ENCODE measurements at regions not wholly inside any gene's neighbourhood (a gene's known extent, or its start where the extent isn't known, plus 50 kb on each side); places are given as distances from the start of the nearest gene placed in this dataset.

- 95% methylated on average over 3 of the region's 3 CpGs for WGBS, 2 experiments (ENCODE audit: insufficient coverage in 1 of 2, insufficient read length in 1 of 2)
- no peaks in the 10 kb centered on the region for H3K27me3 ChIP-seq (ENCODE audit: control insufficient read depth, insufficient read depth, low read length, poor library complexity, severe bottlenecking)
Measured at GRCh38 chr5:126251024-126251423, 172.2 kb upstream of the GRAMD2B start.

GRCh38 chr5:126253406-126253805 is 169.8 kb upstream of the GRAMD2B start:
- Histone ChIP-seq H3K27ac (ENCODE audit: low read depth, low read length) (no peak overlapping the region), H3K27me3 (ENCODE audit: control insufficient read depth, insufficient read depth, low read length, poor library complexity, severe bottlenecking) (no peaks in the 10 kb centered on the region), H3K36me3 (ENCODE audit: control insufficient read depth, insufficient read depth, low read length) (no peaks in the 10 kb centered on the region), H3K4me3 (ENCODE audit: low read length) (no peak overlapping the region), H3K9ac (ENCODE audit: extremely low read depth, low read length, poor library complexity, severe bottlenecking) (no peak overlapping the region), H3K9me3 (ENCODE audit: control insufficient read depth, low read length) (no peaks in the 10 kb centered on the region), H3K4me1 (ENCODE audit: control insufficient read depth, insufficient read depth, low read length) (no peaks in the 10 kb centered on the region)
- DNase-seq, result no peak
- H3K4me1 Mint-ChIP-seq, result no peaks in the 10 kb centered on the region
- peaks cover 2% of the 10 kb centered on the region for H3K9me3 Mint-ChIP-seq
- no peak overlapping the region for H3K27ac Mint-ChIP-seq
- H3K36me3 Mint-ChIP-seq (ENCODE audit: low read depth), result no peaks in the 10 kb centered on the region
- no peaks in the 10 kb centered on the region for H3K27me3 Mint-ChIP-seq (ENCODE audit: insufficient read depth)
- WGBS, 2 experiments (ENCODE audit: insufficient coverage in 1 of 2, insufficient read length in 1 of 2), result 80 to 100% methylated on average over 1 of the region's 1 CpG
- no peak for TF ChIP-seq CTCF (conservative IDR thresholded peaks at IDR 0.05)
- H3K4me3 Mint-ChIP-seq, result no peak overlapping the region

More at GRCh38 chr5:126251024-126251423, 172.2 kb upstream of the GRAMD2B start:
- H3K36me3 Mint-ChIP-seq (ENCODE audit: low read depth), result no peaks in the 10 kb centered on the region
- no peaks in the 10 kb centered on the region for H3K27me3 Mint-ChIP-seq (ENCODE audit: insufficient read depth)
- TF ChIP-seq CTCF (conservative IDR thresholded peaks at IDR 0.05), result no peak
- H3K4me1 Mint-ChIP-seq, result no peaks in the 10 kb centered on the region
- no peak overlapping the region for H3K27ac Mint-ChIP-seq
- no peaks in the 10 kb centered on the region for H3K9me3 Mint-ChIP-seq
- Histone ChIP-seq H3K9me3 (ENCODE audit: control insufficient read depth, low read length) (no peaks in the 10 kb centered on the region), H3K9ac (ENCODE audit: extremely low read depth, low read length, poor library complexity, severe bottlenecking) (no peak overlapping the region), H3K4me1 (ENCODE audit: control insufficient read depth, insufficient read depth, low read length) (no peaks in the 10 kb centered on the region), H3K27ac (ENCODE audit: low read depth, low read length) (no peak overlapping the region), H3K36me3 (ENCODE audit: control insufficient read depth, insufficient read depth, low read length) (no peaks in the 10 kb centered on the region), H3K4me3 (ENCODE audit: low read length) (no peak overlapping the region)
- no peak overlapping the region for H3K4me3 Mint-ChIP-seq
- DNase-seq, result no peak

- Mint-ChIP-seq H3K27ac (no peak overlapping the region), H3K36me3 (ENCODE audit: low read depth) (no peaks in the 10 kb centered on the region), H3K27me3 (ENCODE audit: insufficient read depth) (no peaks in the 10 kb centered on the region), H3K4me3 (no peak overlapping the region), H3K9me3 (peaks cover 17% of the 10 kb centered on the region), H3K4me1 (peaks cover 8% of the 10 kb centered on the region)
- Histone ChIP-seq H3K9me3 (ENCODE audit: control insufficient read depth, low read length) (peaks cover 41% of the 10 kb centered on the region), H3K36me3 (ENCODE audit: control insufficient read depth, insufficient read depth, low read length) (no peaks in the 10 kb centered on the region), H3K27ac (ENCODE audit: low read depth, low read length) (no peak overlapping the region), H3K4me1 (ENCODE audit: control insufficient read depth, insufficient read depth, low read length) (no peaks in the 10 kb centered on the region), H3K27me3 (ENCODE audit: control insufficient read depth, insufficient read depth, low read length, poor library complexity, severe bottlenecking) (no peaks in the 10 kb centered on the region), H3K9ac (ENCODE audit: extremely low read depth, low read length, poor library complexity, severe bottlenecking) (no peak overlapping the region), H3K4me3 (ENCODE audit: low read length) (no peak overlapping the region)
- no peak for DNase-seq
- 71% methylated on average over 2 to 6 of the region's 6 CpGs for WGBS, 2 experiments (ENCODE audit: insufficient coverage in 1 of 2, insufficient read length in 1 of 2)
- TF ChIP-seq CTCF (conservative IDR thresholded peaks at IDR 0.05), result no peak
Measured at GRCh38 chr5:126263591-126264184, 159.5 kb upstream of the GRAMD2B start.
